ENCODE measurements at regions not wholly inside any gene's neighbourhood (a gene's known extent, or its start where the extent isn't known, plus 50 kb on each side); places are given as distances from the start of the nearest gene placed in this dataset.

GRCh38 chr1:198833706-198834503 lies 195.1 kb downstream of the PTPRC start:
- TF ChIP-seq CTCF (IDR thresholded peaks at IDR 0.05) (no peak), POLR2A (IDR thresholded peaks at IDR 0.05) (no peak)
